K562 (cell line): ENCODE measurements at regions not wholly inside any gene's neighbourhood (a gene's known extent, or its start where the extent isn't known, plus 50 kb on each side); places are given as distances from the start of the nearest gene placed in this dataset.

Experiments used
- BHLHE40 ChIP-seq: IDR thresholded peaks from 2 replicates; pipeline ENCODE4 v1.6.1; 2011; ENCODE audit warnings: low read length, improper control_type of control experiment
- CEBPG ChIP-seq, 3 experiments: fragments of 200-800 bp in 1 of 3; sonication (Bioruptor generic) in 1 of 3; sonication (generic) in 1 of 3; formaldehyde crosslinking in 1 of 3; IDR thresholded peaks in 2 of 3; conservative IDR thresholded peaks in 1 of 3; 2 replicates each; pipeline versions ENCODE4 v1.6.1 to v1.8.0; 2016 to 2022; ENCODE audit warnings: missing compliant biosample characterization in 2 of 3, missing genetic modification characterization in 2 of 3, mild to moderate bottlenecking in 1 of 3, missing genetic modification reagents in 1 of 3
- GTF2E2 ChIP-seq: fragments of 200-800 bp; sonication (Bioruptor generic); IDR thresholded peaks from 2 replicates; pipeline ENCODE4 v1.6.1; 2016; ENCODE audit warnings: missing genetic modification characterization, missing compliant biosample characterization
- HEY1 ChIP-seq: fragments of 250-450 bp; sonication (Bioruptor Pico); IDR thresholded peaks from 2 replicates; pipeline ENCODE4 v1.5.0; 2020; ENCODE audit warnings: mild to moderate bottlenecking, moderate library complexity, borderline replicate concordance
- KLF16 ChIP-seq: IDR thresholded peaks from 2 replicates; pipeline ENCODE4 v1.6.1; 2016; ENCODE audit warnings: antibody characterized with exemption
- LCOR ChIP-seq: sonication (generic); formaldehyde crosslinking; IDR thresholded peaks from 2 replicates; pipeline ENCODE4 v1.8.0; 2022; ENCODE audit warnings: mild to moderate bottlenecking, missing genetic modification reagents
- MTA3 ChIP-seq: fragments of 450-650 bp; formaldehyde crosslinking; IDR thresholded peaks from 2 replicates; pipeline ENCODE4 v1.6.1; 2017; ENCODE audit warnings: mild to moderate bottlenecking, borderline replicate concordance
- PML ChIP-seq: IDR thresholded peaks from 2 replicates; pipeline ENCODE4 v1.6.1; 2012; ENCODE audit warnings: low read length, inconsistent platforms
- RAD21 ChIP-seq, 2 experiments: fragments of 250-450 bp in 1 of 2; fragments of 450-650 bp in 1 of 2; sonication (Bioruptor Pico) in 1 of 2; formaldehyde crosslinking in 1 of 2; IDR thresholded peaks in 1 of 2; conservative IDR thresholded peaks in 1 of 2; 2 replicates each; pipeline versions ENCODE4 v1.4.0 to v1.8.0; 2020 to 2022; ENCODE audit warnings: mild to moderate bottlenecking in 2 of 2, moderate library complexity in 1 of 2
- REST ChIP-seq, 2 experiments: fragments of 450-650 bp; formaldehyde crosslinking in 1 of 2; IDR thresholded peaks; 2 replicates each; pipeline versions ENCODE4 v1.4.0 to v1.6.1; 2014 to 2020; ENCODE audit warnings: mild to moderate bottlenecking in 2 of 2, borderline replicate concordance in 1 of 2, low read depth in 1 of 2
- SIN3B ChIP-seq: fragments of 450-650 bp; IDR thresholded peaks from 2 replicates; pipeline ENCODE4 v1.6.1; 2017; ENCODE audit warnings: low read depth, mild to moderate bottlenecking, moderate library complexity
- SPI1 ChIP-seq: IDR thresholded peaks from 2 replicates; pipeline ENCODE4 v1.6.1; 2011; ENCODE audit warnings: low read depth, low read length, control low read depth, borderline replicate concordance
- ZBTB11 ChIP-seq, 3 experiments: fragments of 200-800 bp in 1 of 3; fragments of 250-450 bp in 1 of 3; fragments of 450-650 bp in 1 of 3; sonication (Bioruptor Pico) in 1 of 3; sonication (Bioruptor generic) in 1 of 3; formaldehyde crosslinking in 1 of 3; IDR thresholded peaks; 2 replicates each; pipeline versions ENCODE4 v1.6.1 to v1.8.0; 2016 to 2022; ENCODE audit warnings: mild to moderate bottlenecking in 2 of 3, missing genetic modification characterization in 2 of 3, missing compliant biosample characterization in 1 of 3, moderate library complexity in 1 of 3
- ZFP30 ChIP-seq: fragments of 250-450 bp; sonication (Bioruptor Pico); IDR thresholded peaks from 2 replicates; pipeline ENCODE4 v1.8.0; 2022; ENCODE audit warnings: moderate library complexity, mild to moderate bottlenecking, inconsistent platforms, borderline replicate concordance
- ZNF41 ChIP-seq: fragments of 250-450 bp; sonication (Bioruptor Pico); conservative IDR thresholded peaks from 2 replicates; pipeline ENCODE4 v1.4.0; 2020; ENCODE audit warnings: mild to moderate bottlenecking
- ZNF507 ChIP-seq: conservative IDR thresholded peaks from 2 replicates; pipeline ENCODE4 v1.6.1; 2017; ENCODE audit warnings: missing genetic modification characterization, missing compliant biosample characterization

- TF ChIP-seq BHLHE40 (0 out of 2 replicates have a peak, but pooled peaks have one; percentile 12), SPI1 (no peak), ZFP30 (CRISPR knock-in tag) (no peak), RAD21 (CRISPR knock-in tag; conservative IDR thresholded peaks at IDR 0.05 in 1 of 2, IDR thresholded peaks at IDR 0.05 in 1 of 2) (peak; percentile 74 to 85), SIN3B (no peak), HEY1 (CRISPR knock-in tag) (no peak), REST (IDR thresholded peaks at IDR 0.05; ENCODE audit: borderline replicate concordance) (peak; percentile 69; the same call in 1 of the 2 replicates), REST (CRISPR knock-in tag; IDR thresholded peaks at IDR 0.05; ENCODE audit: low read depth) (no peak), MTA3 (no peak), KLF16 (peak; percentile 51), ZNF507 (no peak), GTF2E2 (tag) (0 out of 2 replicates have a peak, but pooled peaks have one; percentile 29), CEBPG (CRISPR knock-in tag; IDR thresholded peaks at IDR 0.05) (no peak), CEBPG (tag; conservative IDR thresholded peaks at IDR 0.05 in 1 of 2, IDR thresholded peaks at IDR 0.05 in 1 of 2) (no peak), ZBTB11 (CRISPR knock-in tag; IDR thresholded peaks at IDR 0.05) (no peak), LCOR (CRISPR knock-in tag) (no peak), ZNF41 (CRISPR knock-in tag) (no peak), PML (no peak)
Observed at GRCh38 chr6:134111062-134111677, 58.7 kb upstream of the SLC2A12 start (continued).
